HG02610 (cell line): ENCODE measurements at regions not wholly inside any gene's neighbourhood (a gene's known extent, or its start where the extent isn't known, plus 50 kb on each side); places are given as distances from the start of the nearest gene placed in this dataset.

Experiments used
- ATAC-seq: cut with Tn5 transposase; IDR thresholded peaks from one replicate; pipeline ENCODE4 v1.9.1; 2021; ENCODE audit warnings: mild to moderate bottlenecking, moderate library complexity; ENCODE audit not compliant: unreplicated experiment

DNA sequence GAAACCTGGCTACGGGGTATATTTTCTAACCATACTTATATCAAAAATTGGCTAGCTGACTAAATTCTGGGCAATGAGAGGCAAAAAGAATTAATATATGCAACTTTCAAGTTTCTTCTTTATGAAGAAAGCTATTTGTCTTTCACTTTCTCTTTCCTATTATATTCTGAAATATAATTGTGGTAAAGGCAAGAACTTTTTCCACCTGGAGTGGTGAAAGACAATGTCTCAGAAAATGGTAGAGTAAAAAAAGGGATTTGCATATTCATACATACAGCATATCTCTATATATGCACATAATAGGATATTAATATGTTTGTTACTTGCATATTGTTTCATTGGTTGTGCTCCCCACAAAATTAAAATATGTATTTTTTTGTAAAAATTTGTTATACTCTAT, 793.8 kb downstream of the PLA2G4A start:
- ATAC-seq = peak; percentile 41

DNA sequence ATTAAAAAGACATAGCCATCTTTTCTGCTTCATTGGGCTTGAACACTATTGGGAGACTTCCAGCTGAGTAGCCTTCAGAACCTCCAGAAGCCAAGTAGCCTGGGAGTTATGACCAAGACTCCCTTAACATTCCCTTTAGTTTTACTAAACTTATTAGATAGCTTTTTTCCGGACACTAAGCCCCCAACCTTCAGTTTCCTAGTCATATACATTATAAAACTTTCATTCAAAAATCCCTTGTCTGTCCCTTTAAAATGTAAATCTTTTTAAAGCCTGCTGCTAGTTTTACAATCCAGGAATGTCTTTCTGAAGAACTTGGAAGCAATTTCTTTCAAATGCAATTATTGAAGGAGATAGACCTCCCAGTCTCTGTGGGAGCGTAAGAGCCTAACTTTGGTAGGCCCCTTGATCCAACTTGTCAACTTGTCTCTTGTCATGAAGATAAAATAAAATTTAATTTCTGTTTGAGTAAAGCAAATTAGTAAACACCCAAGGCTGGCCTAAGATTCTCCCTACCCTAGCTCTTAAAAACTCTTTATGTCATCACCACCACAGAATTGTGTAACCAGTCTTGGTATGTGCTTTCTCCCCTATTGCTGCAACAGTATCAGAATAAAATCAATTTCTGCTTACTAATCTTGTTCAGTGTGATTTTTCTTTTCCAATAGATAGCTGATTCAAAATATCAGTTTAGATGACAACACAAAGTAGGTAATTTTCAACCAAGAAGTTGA, 796.2 kb downstream of the PLA2G4A start:
- no peak for ATAC-seq

GRCh38 chr1:187626056-187626455, 797.3 kb downstream of the PLA2G4A start:
- ATAC-seq = no peak

GRCh38 chr1:187627516-187627915, 798.8 kb downstream of the PLA2G4A start:
- ATAC-seq = no peak

GRCh38 chr1:187629075-187629474, 800.3 kb downstream of the PLA2G4A start:
- ATAC-seq = no peak

DNA sequence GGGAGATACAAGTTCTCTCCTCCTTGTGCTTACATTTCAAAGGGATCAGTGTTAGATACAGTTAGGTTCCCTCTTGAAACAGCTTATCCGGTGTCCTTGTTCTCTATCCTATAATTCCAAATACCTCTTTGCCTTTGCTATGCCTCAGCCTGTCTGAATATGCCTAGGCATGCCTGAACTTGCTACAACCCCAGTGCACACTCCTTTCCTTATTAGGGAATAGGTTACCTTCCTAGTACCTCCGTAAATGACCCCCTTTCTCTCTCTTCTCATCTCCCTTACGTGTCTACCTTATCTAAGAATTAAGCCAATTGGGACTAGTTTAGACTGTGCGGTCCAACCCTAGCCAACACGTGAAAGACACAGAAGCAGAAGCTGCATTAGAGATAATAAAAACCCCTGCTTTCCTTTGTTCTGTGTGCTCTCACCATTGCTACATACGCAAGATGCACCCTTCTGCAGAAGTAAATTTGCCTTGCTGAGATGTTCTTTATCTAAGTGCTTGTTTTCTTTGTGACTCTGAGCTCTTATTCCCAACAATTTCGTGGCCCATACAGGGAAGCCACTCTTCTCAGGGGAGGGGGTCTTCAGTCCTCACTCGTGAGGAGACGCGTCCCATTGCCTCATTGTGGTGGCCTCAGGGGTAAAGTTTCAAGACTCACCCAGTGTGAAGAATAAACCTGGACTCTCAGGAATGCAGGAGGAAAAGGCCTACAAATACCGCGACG, 802.1 kb downstream of the PLA2G4A start:
- no peak for ATAC-seq

GRCh38 chr1:187631381-187631675, 802.6 kb downstream of the PLA2G4A start:
- no peak for ATAC-seq

- no peak for ATAC-seq
Observed at GRCh38 chr1:187631984-187632383, 803.2 kb downstream of the PLA2G4A start.

DNA sequence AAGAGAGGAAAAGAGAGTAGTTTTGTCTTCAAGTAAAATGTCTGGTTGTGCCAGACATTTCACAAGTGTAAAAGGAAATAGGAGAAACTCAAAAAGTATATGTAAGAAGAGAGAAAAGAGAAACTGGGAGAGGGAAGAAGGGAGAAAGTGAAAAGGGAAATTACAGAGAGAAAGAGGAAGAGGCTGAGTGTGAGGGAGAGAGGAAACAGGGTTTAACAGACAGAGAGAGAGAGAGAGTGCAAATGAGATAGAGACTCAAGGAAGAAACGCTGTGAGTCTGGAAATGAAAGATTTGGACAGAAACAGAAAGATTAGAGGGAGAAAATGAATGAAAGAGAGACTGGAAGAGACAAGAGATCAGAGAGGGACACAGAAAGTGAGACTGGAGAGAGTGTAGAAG, 806.2 kb downstream of the PLA2G4A start:
- ATAC-seq = no peak

GRCh38 chr1:187638733-187639434, 810.1 kb downstream of the PLA2G4A start:
- no peak for ATAC-seq

DNA sequence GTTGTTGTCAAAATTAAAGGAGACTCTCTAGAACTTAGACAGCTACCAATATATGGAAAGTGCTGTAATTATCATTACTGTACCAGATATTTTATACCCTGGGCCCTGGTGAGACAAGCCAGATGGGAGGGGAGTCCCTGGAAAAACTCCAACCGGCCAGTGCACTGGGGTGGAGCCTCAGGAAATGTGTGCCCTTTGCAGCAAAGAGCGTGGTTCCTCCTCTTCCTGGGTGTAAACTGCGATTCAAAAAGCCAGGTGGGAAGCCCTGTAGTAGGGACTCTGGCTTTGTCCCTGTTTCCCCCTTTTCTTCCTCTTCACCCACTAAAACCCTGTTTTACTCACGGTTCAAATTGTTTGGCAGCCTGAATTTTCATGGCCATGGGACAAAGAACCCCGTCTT, 812.3 kb downstream of the PLA2G4A start:
- ATAC-seq = no peak

GRCh38 chr1:187641463-187641862, 812.7 kb downstream of the PLA2G4A start:
- no peak for ATAC-seq

GRCh38 chr1:187641907-187642306, 813.2 kb downstream of the PLA2G4A start:
- no peak for ATAC-seq

DNA sequence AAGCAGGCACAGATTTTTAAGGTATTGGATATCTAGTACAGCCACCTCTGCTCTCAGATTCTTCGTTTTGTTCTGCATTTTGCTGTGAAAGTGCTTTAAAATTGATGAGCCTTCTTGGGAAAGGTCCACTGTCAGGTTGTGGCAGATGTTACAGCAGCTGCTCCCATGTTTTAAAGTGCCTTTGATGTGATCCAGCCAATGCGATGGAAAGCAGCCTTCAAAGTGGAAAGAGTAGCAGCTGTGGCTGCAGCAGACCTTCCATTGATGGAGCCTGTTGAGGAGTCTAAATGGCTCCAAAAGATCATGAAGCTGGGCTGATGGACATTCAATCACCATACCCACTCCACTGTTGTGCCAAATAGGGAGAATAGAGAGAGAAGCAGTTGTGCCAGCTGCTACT, 816.9 kb downstream of the PLA2G4A start:
- no peak for ATAC-seq

GRCh38 chr1:187646536-187647107, 817.9 kb downstream of the PLA2G4A start:
- no peak for ATAC-seq

GRCh38 chr1:187648091-187648490, 819.3 kb downstream of the PLA2G4A start:
- no peak for ATAC-seq

- ATAC-seq = no peak
Observed at GRCh38 chr1:187654635-187655034, 825.9 kb downstream of the PLA2G4A start.

DNA sequence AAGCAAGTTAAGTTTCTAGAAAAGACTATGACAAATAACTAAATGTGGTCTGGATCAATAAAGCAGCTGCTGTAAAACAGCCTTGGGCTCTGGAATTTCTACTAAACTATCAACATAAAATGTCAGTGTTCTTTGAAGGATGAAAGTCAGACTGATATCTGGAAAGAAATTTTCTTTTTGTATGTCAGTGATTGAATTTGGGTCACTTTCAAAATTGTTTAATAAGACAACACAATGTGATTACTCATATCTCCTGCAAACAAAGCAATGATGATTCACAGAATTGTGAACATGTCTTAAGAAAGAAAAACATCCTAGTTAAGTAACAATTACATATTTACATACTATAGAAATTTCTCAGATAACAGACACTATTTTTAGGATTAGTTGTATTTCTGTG, 826.4 kb downstream of the PLA2G4A start:
- ATAC-seq = no peak

DNA sequence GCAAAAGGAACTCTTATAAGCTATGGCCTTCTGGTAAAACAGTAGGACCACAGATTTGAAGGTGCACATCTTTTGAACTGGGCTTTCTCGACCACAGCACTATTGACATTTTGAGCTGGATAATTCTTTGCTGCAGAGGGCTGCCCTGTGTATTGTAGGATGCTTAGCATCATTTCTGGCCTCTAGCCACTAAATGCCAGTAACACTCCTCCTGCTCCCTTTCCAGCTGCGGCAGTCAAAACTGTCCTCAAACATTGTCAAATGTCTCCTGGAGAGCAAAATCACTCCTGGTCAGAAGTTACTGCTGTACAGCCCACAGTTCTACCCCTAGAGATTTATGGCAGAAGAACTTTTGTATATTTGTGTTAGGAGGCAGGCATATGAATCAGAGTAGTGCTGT, 836.7 kb downstream of the PLA2G4A start:
- ATAC-seq = no peak

DNA sequence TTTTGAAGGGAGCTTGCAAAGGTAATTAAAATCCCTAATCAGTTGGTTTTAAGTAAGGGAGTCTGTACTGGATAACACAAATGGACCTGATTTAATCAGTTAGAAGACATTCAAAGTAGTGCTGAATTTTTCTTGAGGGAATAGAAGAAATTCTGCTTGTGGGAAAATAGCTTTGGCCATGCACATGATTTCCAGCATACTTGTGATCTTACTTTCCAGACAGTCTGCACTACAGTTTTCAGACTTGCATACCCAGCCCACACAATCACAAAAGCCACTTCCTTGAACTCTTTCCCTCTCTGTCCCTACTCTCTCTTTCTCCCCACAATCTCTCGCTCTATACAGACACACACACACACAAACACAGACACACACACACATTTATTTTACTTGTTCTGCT, 852.1 kb downstream of the PLA2G4A start:
- ATAC-seq = no peak

DNA sequence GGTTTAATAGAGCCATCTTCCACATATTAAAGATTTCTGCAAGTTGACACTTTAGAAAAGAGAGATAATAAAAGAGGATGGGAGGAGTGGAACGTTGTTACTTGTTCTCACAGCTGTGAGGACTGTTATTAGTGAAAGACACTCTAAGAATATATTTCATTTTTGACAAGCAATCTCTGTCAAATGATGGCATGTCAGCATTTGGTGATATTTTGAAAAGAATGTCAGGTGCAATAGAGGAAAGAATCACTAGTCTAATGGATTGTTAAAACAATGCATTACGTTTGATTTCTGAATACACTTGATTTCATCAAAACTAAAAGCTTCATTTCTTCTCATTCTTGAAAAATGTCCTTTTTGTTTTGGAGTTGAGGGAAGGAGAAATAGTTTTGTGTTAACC, 853.4 kb downstream of the PLA2G4A start:
- ATAC-seq = no peak

GRCh38 chr1:187685333-187685732, 856.6 kb downstream of the PLA2G4A start:
- ATAC-seq = no peak
